GM13977 (cell line): ENCODE measurements at regions not wholly inside any gene's neighbourhood (a gene's known extent, or its start where the extent isn't known, plus 50 kb on each side); places are given as distances from the start of the nearest gene placed in this dataset.

Source experiments
- DNase-seq: peaks from one replicate; pipeline ENCODE4 v3.0.0; 2012; ENCODE audit warnings: low spot score
- CTCF ChIP-seq: IDR thresholded peaks from 2 replicates; pipeline ENCODE4 v1.5.1; 2012; ENCODE audit warnings: mild to moderate bottlenecking, control low read depth; ENCODE audit not compliant: insufficient read depth; ENCODE audit errors: extremely low read depth, missing control alignments
- in situ Hi-C: fragments of 300-500 bp; cut with MboI; formaldehyde crosslinking; loops from one replicate; pipeline ENCODE4 v1.12.0; 2022; ENCODE audit warnings: low sequenced_read_pairs, low pct_unique_long_range_greater_than_20kb, mixed read lengths, inconsistent platforms; ENCODE audit not compliant: unreplicated experiment

DNA sequence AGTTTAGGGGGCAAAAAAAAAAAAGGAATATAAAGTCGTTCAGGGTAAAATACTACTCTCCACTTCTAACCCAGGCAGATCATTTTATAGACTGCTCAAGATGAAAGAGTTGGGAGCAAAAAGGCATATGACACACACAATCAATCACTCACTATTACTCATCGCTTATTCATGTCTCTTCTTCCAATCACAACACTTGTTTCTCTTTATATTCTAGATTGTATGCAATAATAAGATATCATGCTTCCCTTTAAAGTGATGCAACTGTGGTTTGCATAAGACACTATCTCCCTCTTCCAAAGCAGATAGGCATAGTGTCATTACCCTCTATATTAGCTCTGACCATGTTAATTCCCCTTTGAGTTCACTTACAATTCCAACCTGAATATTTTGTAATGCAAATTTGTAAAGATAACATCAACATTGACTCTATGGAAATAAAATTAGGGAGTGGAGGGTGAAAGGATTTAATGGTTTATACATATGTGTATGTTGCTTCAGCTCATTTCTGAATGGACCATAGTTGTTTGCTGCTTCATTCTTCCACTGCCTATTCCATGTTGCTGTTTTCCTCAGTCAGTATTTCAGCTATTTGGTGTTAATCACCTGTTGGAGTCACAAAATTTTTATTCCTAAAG is 154.9 kb upstream of the EPHA5 start:
- no peak for TF ChIP-seq CTCF
- in situ Hi-C loops = no loop called here
- DNase-seq = no peak

GRCh38 chr4:65819192-65819591 is 148.9 kb upstream of the EPHA5 start:
- TF ChIP-seq CTCF = no peak
- no peak for DNase-seq
- in situ Hi-C loops = no loop called here

DNA sequence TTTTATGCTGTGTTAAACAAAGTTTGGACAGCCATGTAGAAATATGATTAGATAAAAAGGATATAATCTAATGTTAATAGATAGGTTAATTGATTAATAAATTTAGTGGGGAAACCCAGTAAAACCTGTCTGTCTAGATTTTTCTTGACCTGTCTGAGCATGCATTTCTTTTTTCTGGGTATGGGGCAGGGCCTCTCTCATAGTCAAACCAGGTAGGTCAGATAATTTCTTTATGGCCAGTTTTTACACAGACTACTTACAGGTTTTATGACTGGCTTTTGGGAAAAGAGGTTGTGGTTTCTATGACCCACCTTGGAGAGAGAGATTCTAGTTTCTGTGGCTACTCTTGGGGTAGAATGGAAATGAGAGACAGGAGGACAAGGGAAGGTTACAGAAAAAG is 135.6 kb upstream of the EPHA5 start:
- DNase-seq = no peak
- TF ChIP-seq CTCF = no peak
- in situ Hi-C loops = no loop called here

DNA sequence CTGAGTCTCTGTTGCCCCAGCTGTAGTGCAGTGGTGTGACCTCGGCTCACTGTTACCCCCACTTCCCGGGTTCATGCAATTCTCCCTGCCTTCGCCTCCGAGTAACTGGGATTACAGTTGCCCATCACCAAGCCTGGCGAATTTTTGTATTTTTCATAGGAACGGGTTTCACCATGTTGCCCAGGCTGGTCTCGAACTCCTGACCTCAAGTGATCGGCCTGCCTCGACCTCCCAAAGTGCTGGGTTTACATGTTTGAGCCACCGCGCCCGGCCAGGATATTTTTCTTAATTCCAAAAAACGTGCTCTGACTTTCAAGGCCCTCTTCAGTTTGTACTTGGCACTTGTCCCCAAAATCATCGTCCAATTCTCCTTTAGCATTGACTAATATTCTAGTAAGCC is 129.2 kb upstream of the EPHA5 start:
- no peak for TF ChIP-seq CTCF
- in situ Hi-C loops = no loop called here

GRCh38 chr4:65798498-65799127 is 128.3 kb upstream of the EPHA5 start:
- in situ Hi-C loops = no loop called here
- TF ChIP-seq CTCF = no peak

More for the DNA sequence above, 129.2 kb upstream of the EPHA5 start:
- no peak for DNase-seq

DNA sequence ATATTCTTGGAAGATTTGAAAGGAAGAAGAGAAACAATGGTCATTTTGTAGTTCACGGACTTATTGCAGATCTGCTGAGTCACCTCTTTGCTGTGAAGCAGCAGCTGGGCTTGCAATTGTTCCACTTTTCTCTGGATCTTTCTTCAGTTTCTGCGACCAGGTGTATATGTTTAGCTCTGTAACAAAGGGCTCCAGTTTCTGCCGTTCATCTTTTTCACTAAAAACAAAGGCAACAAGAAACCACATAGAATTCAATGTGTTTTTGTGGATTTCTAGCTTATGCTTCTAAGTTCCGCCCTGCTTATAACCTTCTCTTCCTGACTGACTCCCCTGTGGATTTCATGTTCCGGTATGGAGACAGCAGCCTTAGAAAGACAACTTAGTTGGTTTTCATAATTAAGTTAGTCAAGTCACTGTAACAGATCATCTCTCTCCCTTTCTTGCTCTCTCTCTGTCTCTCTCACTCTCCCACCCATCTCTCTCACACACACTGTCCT is 121.6 kb upstream of the EPHA5 start:
- in situ Hi-C loops = no loop called here
- no peak for DNase-seq
- TF ChIP-seq CTCF = no peak

More at GRCh38 chr4:65798498-65799127, 128.3 kb upstream of the EPHA5 start:
- DNase-seq = no peak
